ENCODE measurements at regions not wholly inside any gene's neighbourhood (a gene's known extent, or its start where the extent isn't known, plus 50 kb on each side); places are given as distances from the start of the nearest gene placed in this dataset.

GRCh38 chr2:192278701-192279100 is 84.0 kb upstream of the TMEFF2 start:
- TF ChIP-seq CTCF (IDR thresholded peaks at IDR 0.05) (no peak), POLR2A (IDR thresholded peaks at IDR 0.05) (no peak)
